ENCODE measurements at regions not wholly inside any gene's neighbourhood (a gene's known extent, or its start where the extent isn't known, plus 50 kb on each side); places are given as distances from the start of the nearest gene placed in this dataset.

- intact Hi-C loops (cut with DNase I; ENCODE audit: low total_unique reads), result no loop called here
- H3K4me1 ChIP-seq, result no peaks in the 10 kb centered on the region
- H3K4me3 ChIP-seq, result no peak overlapping the region
- DNase-seq, result no peak
- H3K27me3 ChIP-seq, result no peaks in the 10 kb centered on the region
- H3K9me3 ChIP-seq, result no peaks in the 10 kb centered on the region
- H3K27ac ChIP-seq, result no peak overlapping the region
- TF ChIP-seq, protein P1, sequence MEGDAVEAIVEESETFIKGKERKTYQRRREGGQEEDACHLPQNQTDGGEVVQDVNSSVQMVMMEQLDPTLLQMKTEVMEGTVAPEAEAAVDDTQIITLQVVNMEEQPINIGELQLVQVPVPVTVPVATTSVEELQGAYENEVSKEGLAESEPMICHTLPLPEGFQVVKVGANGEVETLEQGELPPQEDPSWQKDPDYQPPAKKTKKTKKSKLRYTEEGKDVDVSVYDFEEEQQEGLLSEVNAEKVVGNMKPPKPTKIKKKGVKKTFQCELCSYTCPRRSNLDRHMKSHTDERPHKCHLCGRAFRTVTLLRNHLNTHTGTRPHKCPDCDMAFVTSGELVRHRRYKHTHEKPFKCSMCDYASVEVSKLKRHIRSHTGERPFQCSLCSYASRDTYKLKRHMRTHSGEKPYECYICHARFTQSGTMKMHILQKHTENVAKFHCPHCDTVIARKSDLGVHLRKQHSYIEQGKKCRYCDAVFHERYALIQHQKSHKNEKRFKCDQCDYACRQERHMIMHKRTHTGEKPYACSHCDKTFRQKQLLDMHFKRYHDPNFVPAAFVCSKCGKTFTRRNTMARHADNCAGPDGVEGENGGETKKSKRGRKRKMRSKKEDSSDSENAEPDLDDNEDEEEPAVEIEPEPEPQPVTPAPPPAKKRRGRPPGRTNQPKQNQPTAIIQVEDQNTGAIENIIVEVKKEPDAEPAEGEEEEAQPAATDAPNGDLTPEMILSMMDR (IDR thresholded peaks at IDR 0.05), result no peak
- H3K36me3 ChIP-seq, result no peaks in the 10 kb centered on the region
Observed at GRCh38 chr5:67366276-67366675, 169.7 kb upstream of the CD180 start.

DNA sequence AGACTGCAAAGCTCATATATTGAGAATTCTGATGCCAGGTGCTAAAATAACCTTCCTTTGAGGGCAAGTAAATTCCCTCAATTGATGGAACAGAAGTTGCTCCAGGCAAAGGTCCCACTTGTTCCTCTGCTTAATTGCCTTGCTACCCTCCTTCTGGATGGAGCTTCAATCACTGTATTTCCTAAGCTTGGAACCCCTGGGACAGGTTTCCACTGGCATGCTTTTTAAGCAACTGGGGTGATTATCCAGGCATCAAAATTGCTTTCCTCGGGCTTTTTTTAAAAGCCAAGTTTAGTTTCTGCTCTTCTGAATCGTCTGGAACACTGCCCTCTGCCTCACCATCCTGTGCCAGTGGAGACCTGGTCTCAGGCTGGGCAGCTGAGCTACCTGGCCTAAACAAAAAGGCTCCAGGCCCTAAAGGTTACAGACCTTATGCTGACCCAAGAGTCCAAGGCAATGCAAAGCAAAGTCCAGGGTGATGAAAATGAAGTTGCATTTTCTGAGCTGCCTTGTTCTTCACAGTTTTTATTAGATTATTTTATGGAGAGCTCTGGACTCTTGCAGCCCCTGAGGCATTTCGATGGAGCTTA lies 167.9 kb upstream of the CD180 start:
- no peak overlapping the region for H3K4me3 ChIP-seq
- intact Hi-C loops (cut with DNase I; ENCODE audit: low total_unique reads), result no loop called here
- H3K9me3 ChIP-seq, result no peaks in the 10 kb centered on the region
- TF ChIP-seq, protein P1 (IDR thresholded peaks at IDR 0.05), result no peak
- H3K4me1 ChIP-seq, result no peaks in the 10 kb centered on the region
- no peak for DNase-seq
- H3K36me3 ChIP-seq, result no peaks in the 10 kb centered on the region
- H3K27ac ChIP-seq, result no peak overlapping the region
- no peaks in the 10 kb centered on the region for H3K27me3 ChIP-seq

DNA sequence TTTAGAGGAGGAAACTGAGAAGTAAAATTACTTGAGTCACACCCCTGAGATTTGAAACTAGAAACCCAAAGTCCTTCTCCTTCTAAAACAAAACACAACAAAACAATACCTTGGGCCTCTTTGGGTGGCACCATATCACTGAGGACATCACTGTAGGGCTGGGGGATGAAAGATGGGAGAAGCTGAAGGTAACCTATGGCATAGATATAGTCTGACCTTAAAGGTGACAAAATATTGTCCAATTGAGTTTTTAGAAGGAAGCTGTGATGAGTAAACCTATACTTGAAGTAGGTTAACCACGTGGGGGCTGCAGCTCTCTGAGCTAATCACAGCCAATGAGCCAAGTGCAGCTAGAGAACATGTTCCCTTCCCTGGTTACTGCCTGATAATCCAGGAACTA lies 167.4 kb upstream of the CD180 start:
- no peak for DNase-seq
- Histone ChIP-seq H3K27me3 (no peaks in the 10 kb centered on the region), H3K9me3 (no peaks in the 10 kb centered on the region), H3K27ac (no peak overlapping the region), H3K4me3 (no peak overlapping the region), H3K4me1 (no peaks in the 10 kb centered on the region), H3K36me3 (no peaks in the 10 kb centered on the region)
- intact Hi-C loops (cut with DNase I; ENCODE audit: low total_unique reads), result no loop called here
- TF ChIP-seq, protein P1 (IDR thresholded peaks at IDR 0.05), result no peak

- Histone ChIP-seq H3K9me3 (no peaks in the 10 kb centered on the region), H3K27ac (no peak overlapping the region), H3K27me3 (no peaks in the 10 kb centered on the region), H3K36me3 (no peaks in the 10 kb centered on the region), H3K4me1 (no peaks in the 10 kb centered on the region), H3K4me3 (no peak overlapping the region)
- intact Hi-C loops (cut with DNase I; ENCODE audit: low total_unique reads), result no loop called here
- DNase-seq, result no peak
- TF ChIP-seq, protein P1 (IDR thresholded peaks at IDR 0.05), result no peak
Observed at GRCh38 chr5:67363180-67363709, 166.6 kb upstream of the CD180 start.

- TF ChIP-seq, protein P1 (IDR thresholded peaks at IDR 0.05), result no peak
- Histone ChIP-seq H3K27ac (no peak overlapping the region), H3K36me3 (no peaks in the 10 kb centered on the region), H3K27me3 (no peaks in the 10 kb centered on the region), H3K4me1 (no peaks in the 10 kb centered on the region), H3K4me3 (no peak overlapping the region), H3K9me3 (no peaks in the 10 kb centered on the region)
- intact Hi-C loops (cut with DNase I; ENCODE audit: low total_unique reads), result no loop called here
- no peak for DNase-seq
Observed at GRCh38 chr5:67361932-67362729, 165.5 kb upstream of the CD180 start.

All from tibial artery (tissue), 4 donors.